Chondrocyte (in vitro differentiated cells): ENCODE measurements at regions not wholly inside any gene's neighbourhood (a gene's known extent, or its start where the extent isn't known, plus 50 kb on each side); places are given as distances from the start of the nearest gene placed in this dataset.

Source experiments
- DNase-seq: peaks from one replicate; pipeline ENCODE4 v3.0.0; 2021; ENCODE audit warnings: mixed read lengths, low spot score
- H3K27ac Mint-ChIP-seq: one replicate; pipeline ENCODE4 v1.8.0; 2021; ENCODE audit warnings: mild to moderate bottlenecking, moderate library complexity, mixed read lengths; ENCODE audit not compliant: unreplicated experiment
- H3K27me3 Mint-ChIP-seq: 2 replicates; pipeline ENCODE4 v1.8.0; 2021; ENCODE audit warnings: low read depth, mixed read lengths
- H3K36me3 Mint-ChIP-seq: 2 replicates; pipeline ENCODE4 v1.8.0; 2021; ENCODE audit warnings: low read depth, mixed read lengths
- H3K4me1 Mint-ChIP-seq: 2 replicates; pipeline ENCODE4 v1.8.0; 2021; ENCODE audit warnings: low read depth, mild to moderate bottlenecking, mixed read lengths
- H3K4me3 Mint-ChIP-seq: one replicate; pipeline ENCODE4 v1.8.0; 2021; ENCODE audit warnings: mild to moderate bottlenecking, moderate library complexity, mixed read lengths; ENCODE audit not compliant: unreplicated experiment
- H3K9me3 Mint-ChIP-seq: 2 replicates; pipeline ENCODE4 v1.8.0; 2021; ENCODE audit warnings: low read depth, mixed read lengths
- TF ChIP-seq, protein P1 (sequence below): fragments of 200-600 bp; sonication (generic); IDR thresholded peaks from 2 replicates; pipeline ENCODE4 v1.5.0; 2021; ENCODE audit warnings: antibody characterized with exemption, mild to moderate bottlenecking, moderate library complexity

DNA sequence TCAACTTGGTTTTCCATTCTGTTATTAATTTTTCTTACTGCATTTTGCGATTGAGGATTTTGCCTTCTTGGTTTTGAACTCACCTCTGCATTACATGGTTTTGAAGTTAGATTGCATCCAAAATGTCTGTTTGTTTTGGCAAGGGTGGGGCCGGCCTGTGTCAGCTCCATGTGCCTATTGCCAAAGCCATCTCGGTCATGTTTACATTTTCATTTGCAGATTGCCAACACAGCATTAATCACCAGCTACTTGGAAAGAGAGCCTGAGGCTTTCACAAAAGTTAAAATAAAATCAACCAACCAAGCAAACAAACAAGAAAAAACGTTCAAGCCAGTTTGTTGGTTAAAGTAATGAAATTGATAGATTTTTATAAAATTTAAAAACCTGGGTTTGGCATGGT is 695.8 kb downstream of the TYW1 start:
- no peak for DNase-seq
- TF ChIP-seq, protein P1, sequence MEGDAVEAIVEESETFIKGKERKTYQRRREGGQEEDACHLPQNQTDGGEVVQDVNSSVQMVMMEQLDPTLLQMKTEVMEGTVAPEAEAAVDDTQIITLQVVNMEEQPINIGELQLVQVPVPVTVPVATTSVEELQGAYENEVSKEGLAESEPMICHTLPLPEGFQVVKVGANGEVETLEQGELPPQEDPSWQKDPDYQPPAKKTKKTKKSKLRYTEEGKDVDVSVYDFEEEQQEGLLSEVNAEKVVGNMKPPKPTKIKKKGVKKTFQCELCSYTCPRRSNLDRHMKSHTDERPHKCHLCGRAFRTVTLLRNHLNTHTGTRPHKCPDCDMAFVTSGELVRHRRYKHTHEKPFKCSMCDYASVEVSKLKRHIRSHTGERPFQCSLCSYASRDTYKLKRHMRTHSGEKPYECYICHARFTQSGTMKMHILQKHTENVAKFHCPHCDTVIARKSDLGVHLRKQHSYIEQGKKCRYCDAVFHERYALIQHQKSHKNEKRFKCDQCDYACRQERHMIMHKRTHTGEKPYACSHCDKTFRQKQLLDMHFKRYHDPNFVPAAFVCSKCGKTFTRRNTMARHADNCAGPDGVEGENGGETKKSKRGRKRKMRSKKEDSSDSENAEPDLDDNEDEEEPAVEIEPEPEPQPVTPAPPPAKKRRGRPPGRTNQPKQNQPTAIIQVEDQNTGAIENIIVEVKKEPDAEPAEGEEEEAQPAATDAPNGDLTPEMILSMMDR, result no peak
- no peaks in the 10 kb centered on the region for H3K36me3 Mint-ChIP-seq
- H3K4me3 Mint-ChIP-seq, result no peak overlapping the region
- peaks cover 10% of the 10 kb centered on the region for H3K9me3 Mint-ChIP-seq
- peaks cover 10% of the 10 kb centered on the region for H3K27me3 Mint-ChIP-seq
- no peaks in the 10 kb centered on the region for H3K4me1 Mint-ChIP-seq
- no peak overlapping the region for H3K27ac Mint-ChIP-seq

DNA sequence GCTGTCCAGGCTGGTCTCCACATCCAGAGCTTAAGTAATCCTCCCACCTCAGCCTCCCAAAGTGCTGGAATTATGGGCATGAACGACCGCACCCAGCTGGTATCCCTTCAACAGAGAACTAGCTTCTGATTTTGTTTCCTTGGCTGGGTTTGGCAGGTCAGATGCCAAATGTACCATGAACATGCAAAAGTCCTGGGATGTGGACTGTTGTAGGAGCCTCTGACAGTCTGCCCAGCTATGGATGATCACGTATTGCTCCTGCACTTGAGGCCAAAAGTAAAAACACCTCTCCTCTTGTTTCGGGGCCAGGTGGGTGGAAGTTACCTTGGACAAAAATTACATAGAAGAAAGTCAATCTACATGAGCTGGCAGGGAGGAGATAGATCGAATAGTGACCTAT is 699.5 kb downstream of the TYW1 start:
- TF ChIP-seq, protein P1, result no peak
- DNase-seq, result no peak
- Mint-ChIP-seq H3K36me3 (no peaks in the 10 kb centered on the region), H3K27ac (no peak overlapping the region), H3K4me3 (no peak overlapping the region), H3K27me3 (peaks cover 5% of the 10 kb centered on the region), H3K4me1 (no peaks in the 10 kb centered on the region), H3K9me3 (peaks cover 8% of the 10 kb centered on the region)

GRCh38 chr7:67696878-67697277 is 700.2 kb downstream of the TYW1 start:
- Mint-ChIP-seq H3K27me3 (peaks cover 5% of the 10 kb centered on the region), H3K4me3 (no peak overlapping the region), H3K9me3 (peaks cover 8% of the 10 kb centered on the region), H3K4me1 (no peaks in the 10 kb centered on the region), H3K36me3 (no peaks in the 10 kb centered on the region), H3K27ac (no peak overlapping the region)
- DNase-seq, result no peak
- TF ChIP-seq, protein P1, result no peak

DNA sequence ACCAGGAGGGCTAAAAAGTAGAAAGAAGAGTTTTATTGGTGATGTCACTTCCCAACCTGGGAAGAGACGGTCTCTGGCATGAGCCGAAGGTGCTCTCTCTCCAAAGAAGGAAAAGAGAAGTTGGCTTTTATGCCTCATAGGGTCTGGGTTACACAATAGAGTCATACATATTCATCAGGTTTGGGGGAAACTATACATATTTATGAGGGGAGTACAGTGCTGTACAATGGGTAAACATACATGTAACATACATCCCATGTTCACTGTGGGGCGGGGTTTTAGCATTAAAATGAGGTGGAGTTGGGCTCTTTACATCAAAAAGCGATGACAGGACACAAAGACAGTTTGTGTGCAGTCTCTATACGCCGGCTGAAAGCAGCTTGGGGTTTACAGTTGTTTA is 701.7 kb downstream of the TYW1 start:
- TF ChIP-seq, protein P1, result no peak
- no peak overlapping the region for H3K27ac Mint-ChIP-seq
- peaks cover 15% of the 10 kb centered on the region for H3K9me3 Mint-ChIP-seq
- no peaks in the 10 kb centered on the region for H3K4me1 Mint-ChIP-seq
- H3K27me3 Mint-ChIP-seq, result peaks cover 5% of the 10 kb centered on the region
- DNase-seq, result no peak
- H3K4me3 Mint-ChIP-seq, result no peak overlapping the region
- no peaks in the 10 kb centered on the region for H3K36me3 Mint-ChIP-seq

DNA sequence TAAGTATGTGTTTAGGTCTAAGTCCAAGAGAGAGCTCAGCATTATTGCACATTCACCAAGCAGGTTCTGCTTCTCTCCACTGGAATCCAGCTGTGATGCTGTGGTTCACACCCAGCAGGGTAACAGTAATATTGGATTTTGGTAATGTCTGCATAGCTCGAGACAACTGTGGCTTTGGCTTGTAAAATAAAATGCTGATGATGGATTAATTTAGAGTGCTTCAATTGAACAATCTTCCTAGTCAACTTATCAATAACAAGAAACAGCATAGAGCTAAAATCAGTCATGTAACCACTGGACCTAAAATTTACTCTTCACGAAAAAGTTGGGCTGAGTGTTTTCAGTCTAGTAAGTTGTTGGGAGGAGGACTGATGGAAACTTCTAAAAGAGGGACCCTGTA is 709.2 kb downstream of the TYW1 start:
- Mint-ChIP-seq H3K36me3 (no peaks in the 10 kb centered on the region), H3K27me3 (no peaks in the 10 kb centered on the region), H3K27ac (no peak overlapping the region), H3K4me1 (no peaks in the 10 kb centered on the region), H3K9me3 (peaks cover 19% of the 10 kb centered on the region), H3K4me3 (no peak overlapping the region)
- no peak for DNase-seq
- TF ChIP-seq, protein P1, result no peak
